ENCODE measurements at regions not wholly inside any gene's neighbourhood (a gene's known extent, or its start where the extent isn't known, plus 50 kb on each side); places are given as distances from the start of the nearest gene placed in this dataset.

GRCh38 chr2:128876986-128877983 lies 558.6 kb upstream of the HS6ST1 start:
- ChIA-PET POLR2A (no interaction called here), CTCF (ENCODE audit: low intra/inter-chr PET ratio, low total read pairs) (no interaction called here)
- H3K27ac ChIP-seq (ENCODE audit: extremely low read length, insufficient read depth, low read length), result no peak overlapping the region
- H3K79me2 ChIP-seq (ENCODE audit: insufficient read depth, low read length), result no peaks in the 10 kb centered on the region
- ATAC-seq, result no peak
- in situ Hi-C loops (cut with HindIII; ENCODE audit: extremely low pct_ligation_motif_present, low pct_unique_long_range_greater_than_20kb) (no loop called here), intact Hi-C loops (cut with micrococcal nuclease; ENCODE audit: unreplicated experiment) (loop anchor here (2.0 kb wide), 1 partner anchor 32 kb away; no protein-coding TSS in a partner anchor)
- no peak overlapping the region for H3K4me2 ChIP-seq (ENCODE audit: low read depth, low read length)
- no peaks in the 10 kb centered on the region for H3K4me1 ChIP-seq (ENCODE audit: insufficient read depth, low read length)
- no TSS peak for BruUV-seq (replicated peaks)
- no peak for FAIRE-seq
- H3K4me3 ChIP-seq (replicated peaks in 1 of 3; ENCODE audit: insufficient read depth in 1 of 3, low read depth in 2 of 3, low read length in 3 of 3), result no peak overlapping the region
- no peaks in the 10 kb centered on the region for H4K20me1 ChIP-seq (ENCODE audit: insufficient read depth, low read length)
- no peaks in the 10 kb centered on the region for H3K36me3 ChIP-seq (replicated peaks in 1 of 2; ENCODE audit: control insufficient read depth in 1 of 2, insufficient read depth in 2 of 2, low read length in 2 of 2)
- H3K9me3 ChIP-seq (ENCODE audit: low read length), result no peaks in the 10 kb centered on the region
- TF ChIP-seq SOX13 (IDR thresholded peaks at IDR 0.05) (no peak), SOX13 (CRISPR knock-in tag; conservative IDR thresholded peaks at IDR 0.05 in 1 of 2, IDR thresholded peaks at IDR 0.05 in 1 of 2) (no peak), ZNF430 (CRISPR knock-in tag; IDR thresholded peaks at IDR 0.05) (no peak), ZSCAN22 (CRISPR knock-in tag; IDR thresholded peaks at IDR 0.05) (no peak), SPEN (CRISPR knock-in tag; IDR thresholded peaks at IDR 0.05; ENCODE audit: low read depth) (no peak)
- WGBS (ENCODE audit: low lambda C conversion rate), result 2% methylated on average over 6 of the region's 6 CpGs
- H3K9ac ChIP-seq (ENCODE audit: insufficient read depth, low read depth, low read length), result no peak overlapping the region
- DNase-seq (ENCODE audit: low spot score), result no peak
- no peak overlapping the region for H2AFZ ChIP-seq (ENCODE audit: low read length)
- peaks cover 0 to 27% of the 10 kb centered on the region in 2 experiments; a peak in 2 of 5 replicates for H3K27me3 ChIP-seq (ENCODE audit: control insufficient read depth in 1 of 2, insufficient read depth in 2 of 2, low read length in 2 of 2)

- H3K4me3 ChIP-seq (replicated peaks in 1 of 3; ENCODE audit: insufficient read depth in 1 of 3, low read depth in 2 of 3, low read length in 3 of 3), result no peak overlapping the region
- no peak overlapping the region for H3K4me2 ChIP-seq (ENCODE audit: low read depth, low read length)
- ChIA-PET POLR2A (no interaction called here), CTCF (ENCODE audit: low intra/inter-chr PET ratio, low total read pairs) (no interaction called here)
- intact Hi-C loops (cut with micrococcal nuclease; ENCODE audit: unreplicated experiment) (no loop called here), in situ Hi-C loops (cut with HindIII; ENCODE audit: extremely low pct_ligation_motif_present, low pct_unique_long_range_greater_than_20kb) (no loop called here)
- 0% methylated on average over 4 of the region's 4 CpGs for WGBS (ENCODE audit: low lambda C conversion rate)
- DNase-seq (ENCODE audit: low spot score) (no peak), ATAC-seq (no peak), FAIRE-seq (no peak)
- no peaks in the 10 kb centered on the region for H3K79me2 ChIP-seq (ENCODE audit: insufficient read depth, low read length)
- no peaks in the 10 kb centered on the region for H3K36me3 ChIP-seq (replicated peaks in 1 of 2; ENCODE audit: control insufficient read depth in 1 of 2, insufficient read depth in 2 of 2, low read length in 2 of 2)
- H3K9me3 ChIP-seq (ENCODE audit: low read length), result no peaks in the 10 kb centered on the region
- H3K27me3 ChIP-seq (ENCODE audit: control insufficient read depth in 1 of 2, insufficient read depth in 2 of 2, low read length in 2 of 2), result peaks cover 0 to 15% of the 10 kb centered on the region in 2 experiments; a peak in 2 of 5 replicates
- H3K9ac ChIP-seq (ENCODE audit: insufficient read depth, low read depth, low read length), result no peak overlapping the region
- H3K4me1 ChIP-seq (ENCODE audit: insufficient read depth, low read length), result no peaks in the 10 kb centered on the region
- H2AFZ ChIP-seq (ENCODE audit: low read length), result no peak overlapping the region
- H3K27ac ChIP-seq (ENCODE audit: extremely low read length, insufficient read depth, low read length), result no peak overlapping the region
- BruUV-seq (replicated peaks), result no TSS peak
- no peaks in the 10 kb centered on the region for H4K20me1 ChIP-seq (ENCODE audit: insufficient read depth, low read length)
- TF ChIP-seq RFX5 (IDR thresholded peaks at IDR 0.05; ENCODE audit: low read depth, low read length), result no peak
- no peak for TF ChIP-seq KAT8 (CRISPR knock-in tag; IDR thresholded peaks at IDR 0.05)
- no peak for TF ChIP-seq EZH2 (conservative IDR thresholded peaks at IDR 0.05; ENCODE audit: low read depth, low read length)
- no peak for TF ChIP-seq ZSCAN30 (CRISPR knock-in tag; IDR thresholded peaks at IDR 0.05)
- TF ChIP-seq MEF2D (CRISPR knock-in tag; IDR thresholded peaks at IDR 0.05), result no peak
- no peak for TF ChIP-seq ZNF12 (CRISPR knock-in tag; IDR thresholded peaks at IDR 0.05)
- TF ChIP-seq ZNF121 (CRISPR knock-in tag; IDR thresholded peaks at IDR 0.05), result no peak
- TF ChIP-seq SMARCC2 (IDR thresholded peaks at IDR 0.05), result no peak
- TF ChIP-seq ZNF280D (CRISPR knock-in tag; IDR thresholded peaks at IDR 0.05), result no peak
- TF ChIP-seq TCF12 (IDR thresholded peaks at IDR 0.05), result no peak
- no peak for TF ChIP-seq TCF12 (CRISPR knock-in tag; IDR thresholded peaks at IDR 0.05)
- TF ChIP-seq WIZ (CRISPR knock-in tag; IDR thresholded peaks at IDR 0.05), result no peak
Observed at GRCh38 chr2:128879161-128879560, 560.5 kb upstream of the HS6ST1 start.
